ENCODE measurements at regions not wholly inside any gene's neighbourhood (a gene's known extent, or its start where the extent isn't known, plus 50 kb on each side); places are given as distances from the start of the nearest gene placed in this dataset.

DNA sequence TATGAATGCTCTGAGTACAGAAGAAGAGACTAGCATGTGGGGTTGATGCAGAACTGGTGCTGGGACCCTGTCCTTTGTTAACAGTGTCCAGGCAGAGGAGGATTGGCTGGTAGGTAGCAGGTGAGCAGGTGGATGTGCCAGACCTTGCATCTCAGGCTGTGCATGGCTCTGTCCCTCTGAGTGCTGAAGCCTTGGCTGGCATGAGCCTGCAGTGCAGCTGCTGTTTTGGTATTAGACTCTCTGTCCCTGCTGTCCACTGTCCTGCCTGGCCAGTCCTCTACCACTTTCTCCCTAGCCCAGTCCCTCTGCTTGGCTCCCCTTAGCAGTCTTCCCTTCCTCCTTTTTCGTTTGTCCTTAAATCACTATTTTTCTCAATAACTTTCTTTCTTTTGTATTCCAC is 213.6 kb upstream of the ZBED5 start:
- no peak for ATAC-seq
- H3K9me3 Mint-ChIP-seq, result no peaks in the 10 kb centered on the region
- no peaks in the 10 kb centered on the region for H3K36me3 Mint-ChIP-seq (ENCODE audit: insufficient read depth)
- H3K27me3 Mint-ChIP-seq (ENCODE audit: low read depth), result no peaks in the 10 kb centered on the region
- no peak for DNase-seq
- no peak overlapping the region for H3K4me3 Mint-ChIP-seq
- H3K4me1 Mint-ChIP-seq (ENCODE audit: low read depth), result peaks cover 7% of the 10 kb centered on the region

DNA sequence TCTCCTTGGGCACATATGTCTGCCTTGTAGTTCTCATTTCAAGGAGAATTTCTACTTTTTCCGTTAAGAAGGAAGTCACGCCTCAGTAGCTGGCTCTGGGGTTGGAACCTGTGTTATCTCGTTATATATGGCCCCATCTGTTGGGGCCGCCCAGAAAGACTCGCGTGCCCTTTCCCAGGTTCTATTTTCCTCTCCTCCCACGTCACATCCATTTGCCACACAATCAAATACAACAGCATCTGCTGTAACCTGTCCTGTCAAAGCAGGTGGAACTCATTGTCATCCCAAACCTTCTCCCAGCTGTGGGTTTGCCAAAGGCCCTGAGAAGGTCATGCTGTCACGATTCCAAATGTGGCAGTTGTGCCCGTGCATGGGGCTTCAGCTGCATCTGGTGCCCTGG is 213.1 kb upstream of the ZBED5 start:
- Mint-ChIP-seq H3K4me3 (no peak overlapping the region), H3K36me3 (ENCODE audit: insufficient read depth) (no peaks in the 10 kb centered on the region), H3K4me1 (ENCODE audit: low read depth) (peaks cover 5% of the 10 kb centered on the region), H3K27me3 (ENCODE audit: low read depth) (no peaks in the 10 kb centered on the region), H3K9me3 (no peaks in the 10 kb centered on the region)
- ATAC-seq (no peak), DNase-seq (no peak)

DNA sequence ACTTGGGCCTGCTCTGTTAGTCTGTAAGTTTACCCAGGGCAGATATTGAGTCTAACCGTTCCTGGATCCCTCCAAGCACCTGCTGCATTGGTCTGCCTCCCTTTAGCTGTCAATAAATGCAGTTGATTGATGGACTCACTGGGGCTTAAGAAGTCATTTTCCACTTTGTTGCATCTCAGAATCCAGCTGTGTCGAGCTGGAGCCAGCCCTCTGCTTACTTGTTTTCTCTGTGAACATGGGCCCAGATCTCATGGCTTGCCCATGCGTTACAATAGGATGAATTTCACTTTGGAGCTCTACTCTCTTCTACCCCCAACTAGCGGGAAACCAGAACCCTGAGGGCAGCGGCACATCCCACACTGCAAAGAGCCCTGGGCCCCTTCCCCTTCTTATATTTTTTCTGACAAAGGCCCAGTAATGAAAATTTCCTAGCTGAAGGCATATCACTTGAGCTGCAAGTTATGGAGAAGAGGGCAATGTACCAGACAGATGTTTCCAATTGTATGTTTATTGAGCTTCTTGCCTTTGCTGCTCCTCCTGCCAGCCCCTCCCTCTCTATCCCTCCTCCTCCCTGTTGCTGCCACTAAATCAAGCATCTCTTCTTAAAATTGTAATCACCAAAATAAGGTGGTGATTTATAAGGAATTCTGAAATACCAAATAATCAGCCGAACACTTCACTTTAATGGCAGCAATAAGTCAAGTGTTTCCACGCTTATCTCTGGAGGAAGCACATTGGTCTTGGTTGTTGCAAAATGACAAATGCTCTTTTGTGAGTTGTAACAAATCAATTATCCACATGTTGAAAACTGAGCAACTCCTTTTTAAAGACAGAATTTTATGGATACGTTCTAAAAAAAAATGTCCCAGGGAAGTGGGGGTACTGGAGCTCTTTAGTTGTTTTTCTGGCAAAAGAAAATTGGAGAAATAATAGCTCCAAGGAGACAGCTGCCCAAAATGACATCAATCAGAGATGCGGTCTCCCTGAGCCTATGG is 212.3 kb upstream of the ZBED5 start:
- H3K36me3 Mint-ChIP-seq (ENCODE audit: insufficient read depth), result no peaks in the 10 kb centered on the region
- H3K4me3 Mint-ChIP-seq, result no peak overlapping the region
- peaks cover 4% of the 10 kb centered on the region for H3K4me1 Mint-ChIP-seq (ENCODE audit: low read depth)
- DNase-seq (no peak), ATAC-seq (no peak)
- H3K27me3 Mint-ChIP-seq (ENCODE audit: low read depth), result no peaks in the 10 kb centered on the region
- no peaks in the 10 kb centered on the region for H3K9me3 Mint-ChIP-seq

GRCh38 chr11:11068113-11068512 is 210.3 kb upstream of the ZBED5 start:
- Mint-ChIP-seq H3K36me3 (ENCODE audit: insufficient read depth) (no peaks in the 10 kb centered on the region), H3K27me3 (ENCODE audit: low read depth) (no peaks in the 10 kb centered on the region), H3K9me3 (no peaks in the 10 kb centered on the region), H3K4me3 (no peak overlapping the region), H3K4me1 (ENCODE audit: low read depth) (no peaks in the 10 kb centered on the region)
- ATAC-seq (no peak), DNase-seq (no peak)

DNA sequence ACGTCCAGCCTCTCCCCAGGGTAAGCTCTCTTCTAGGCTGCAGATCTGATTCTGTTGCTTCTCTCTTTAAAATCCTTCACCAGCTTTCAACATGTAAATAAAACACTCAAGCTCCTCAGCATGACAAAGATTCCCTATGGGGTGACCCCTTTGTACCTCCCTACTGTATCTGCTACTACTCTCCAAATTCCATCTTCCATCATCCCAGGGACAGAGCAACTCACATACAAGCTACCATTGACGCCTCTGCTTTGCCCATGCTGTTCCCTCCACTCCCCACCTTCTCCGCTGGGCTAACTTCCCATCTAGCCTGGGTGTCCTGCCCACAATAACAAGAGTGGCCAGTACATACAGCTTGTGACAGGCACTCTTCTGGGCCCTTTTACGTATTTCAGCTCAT is 207.5 kb upstream of the ZBED5 start:
- Mint-ChIP-seq H3K4me1 (ENCODE audit: low read depth) (no peaks in the 10 kb centered on the region), H3K27me3 (ENCODE audit: low read depth) (no peaks in the 10 kb centered on the region), H3K9me3 (no peaks in the 10 kb centered on the region), H3K4me3 (no peak overlapping the region), H3K36me3 (ENCODE audit: insufficient read depth) (no peaks in the 10 kb centered on the region)
- ATAC-seq (no peak), DNase-seq (no peak)

DNA sequence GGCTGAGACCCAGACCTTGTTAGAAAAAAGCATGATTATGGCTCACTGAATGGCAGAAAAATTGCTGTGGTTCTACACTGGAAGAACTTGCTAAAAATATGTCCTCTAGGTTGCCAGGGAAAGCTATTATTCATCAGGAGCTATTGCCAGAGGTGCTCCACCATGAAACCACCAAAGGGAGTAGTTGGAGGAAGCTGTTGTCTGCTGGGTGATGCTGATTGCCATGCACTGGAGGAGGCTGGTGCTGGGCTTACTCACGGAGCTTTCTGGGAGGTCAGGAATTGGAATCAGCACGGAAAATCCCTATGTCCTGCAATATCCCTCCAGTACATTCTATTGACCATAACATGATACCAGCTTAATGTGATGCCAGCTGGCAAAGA is 199.6 kb upstream of the ZBED5 start:
- Mint-ChIP-seq H3K9me3 (peaks cover 29% of the 10 kb centered on the region), H3K4me1 (ENCODE audit: low read depth) (no peaks in the 10 kb centered on the region), H3K4me3 (no peak overlapping the region), H3K27me3 (ENCODE audit: low read depth) (no peaks in the 10 kb centered on the region), H3K36me3 (ENCODE audit: insufficient read depth) (peaks cover 6% of the 10 kb centered on the region)
- DNase-seq, result no peak
- ATAC-seq, result no peak

DNA sequence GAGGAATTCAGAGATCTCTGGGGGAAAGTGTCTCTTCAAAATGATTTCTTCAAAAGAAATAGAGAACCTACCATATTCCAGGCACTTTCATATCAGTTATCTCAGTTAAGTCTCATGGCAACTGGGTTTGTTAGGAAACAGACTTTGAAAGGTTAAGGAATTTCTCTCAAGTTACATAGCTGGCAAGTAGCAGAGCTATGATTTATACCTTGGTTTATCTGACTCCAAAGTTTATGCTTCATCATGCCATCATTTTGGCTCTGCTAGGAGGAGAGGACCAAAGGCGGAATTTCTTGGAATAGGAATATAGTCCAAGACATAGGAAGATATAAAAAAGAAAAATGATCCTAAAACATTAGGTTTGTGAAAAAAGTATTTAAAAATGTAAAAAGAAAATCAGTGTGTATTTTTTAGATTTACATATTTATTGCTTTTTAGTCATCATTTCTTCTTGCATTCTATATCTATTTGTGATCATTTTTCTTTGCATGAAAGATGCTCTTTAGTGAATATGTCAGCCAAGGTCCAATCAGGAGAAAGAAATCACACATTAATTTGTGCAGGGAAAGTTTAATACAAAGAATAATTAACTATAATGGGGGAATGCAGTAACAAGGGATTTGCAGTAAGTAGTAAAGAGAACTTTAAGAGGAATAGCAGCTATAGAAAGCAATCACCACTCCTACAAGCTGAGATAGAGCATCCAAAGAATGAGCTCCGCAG is 199.1 kb upstream of the ZBED5 start:
- Mint-ChIP-seq H3K36me3 (ENCODE audit: insufficient read depth) (peaks cover 6% of the 10 kb centered on the region), H3K27me3 (ENCODE audit: low read depth) (no peaks in the 10 kb centered on the region), H3K4me3 (no peak overlapping the region), H3K9me3 (peaks cover 29% of the 10 kb centered on the region), H3K4me1 (ENCODE audit: low read depth) (no peaks in the 10 kb centered on the region)
- no peak for DNase-seq
- no peak for ATAC-seq

DNA sequence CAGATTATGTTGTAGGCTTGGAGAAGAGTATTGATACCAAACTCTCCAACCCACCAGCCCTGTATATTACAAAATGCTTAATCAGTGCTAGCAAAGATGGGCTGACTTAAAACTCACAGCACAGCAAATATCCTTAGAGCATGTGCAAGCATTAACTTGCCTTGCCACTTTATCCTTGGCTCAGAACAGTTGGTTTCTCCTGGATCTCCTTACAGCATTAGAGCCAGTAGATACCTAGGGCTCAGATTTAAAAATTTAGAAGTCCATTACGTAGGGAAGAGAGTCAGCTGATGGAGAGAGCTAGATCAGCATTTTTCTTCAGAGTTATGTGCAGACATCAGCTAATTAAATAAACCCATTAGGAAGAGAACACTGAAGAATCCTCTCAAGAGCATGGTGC is 198.5 kb upstream of the ZBED5 start:
- Mint-ChIP-seq H3K36me3 (ENCODE audit: insufficient read depth) (peaks cover 6% of the 10 kb centered on the region), H3K9me3 (peaks cover 29% of the 10 kb centered on the region), H3K4me3 (no peak overlapping the region), H3K27me3 (ENCODE audit: low read depth) (no peaks in the 10 kb centered on the region), H3K4me1 (ENCODE audit: low read depth) (no peaks in the 10 kb centered on the region)
- DNase-seq (no peak), ATAC-seq (no peak)

GRCh38 chr11:11047851-11048610 is 190.2 kb upstream of the ZBED5 start:
- no peaks in the 10 kb centered on the region for H3K27me3 Mint-ChIP-seq (ENCODE audit: low read depth)
- H3K9me3 Mint-ChIP-seq, result no peaks in the 10 kb centered on the region
- no peak for DNase-seq
- ATAC-seq, result no peak
- H3K36me3 Mint-ChIP-seq (ENCODE audit: insufficient read depth), result no peaks in the 10 kb centered on the region
- no peaks in the 10 kb centered on the region for H3K4me1 Mint-ChIP-seq (ENCODE audit: low read depth)
- H3K4me3 Mint-ChIP-seq, result no peak overlapping the region

DNA sequence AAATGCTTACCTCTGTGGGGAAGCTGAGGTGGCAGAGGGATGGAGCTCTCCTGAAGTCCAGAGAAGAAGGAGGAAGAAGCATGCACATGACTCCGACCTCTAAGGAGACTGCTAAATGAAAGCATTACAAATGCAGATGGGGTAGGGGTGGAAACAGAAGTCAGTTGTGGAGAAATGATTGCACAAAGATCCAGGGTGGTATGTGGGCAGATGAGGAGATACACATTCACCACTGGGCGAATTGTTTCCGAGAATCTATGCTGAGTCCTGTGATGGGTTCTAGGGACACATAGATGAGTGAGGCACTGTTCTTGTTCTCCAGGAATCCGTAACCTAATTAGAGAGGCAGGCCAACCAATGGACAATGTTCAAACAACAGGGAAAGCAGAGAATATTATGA is 188.9 kb upstream of the ZBED5 start:
- Mint-ChIP-seq H3K4me1 (ENCODE audit: low read depth) (no peaks in the 10 kb centered on the region), H3K9me3 (no peaks in the 10 kb centered on the region), H3K27me3 (ENCODE audit: low read depth) (no peaks in the 10 kb centered on the region), H3K4me3 (no peak overlapping the region), H3K36me3 (ENCODE audit: insufficient read depth) (no peaks in the 10 kb centered on the region)
- ATAC-seq (no peak), DNase-seq (no peak)

DNA sequence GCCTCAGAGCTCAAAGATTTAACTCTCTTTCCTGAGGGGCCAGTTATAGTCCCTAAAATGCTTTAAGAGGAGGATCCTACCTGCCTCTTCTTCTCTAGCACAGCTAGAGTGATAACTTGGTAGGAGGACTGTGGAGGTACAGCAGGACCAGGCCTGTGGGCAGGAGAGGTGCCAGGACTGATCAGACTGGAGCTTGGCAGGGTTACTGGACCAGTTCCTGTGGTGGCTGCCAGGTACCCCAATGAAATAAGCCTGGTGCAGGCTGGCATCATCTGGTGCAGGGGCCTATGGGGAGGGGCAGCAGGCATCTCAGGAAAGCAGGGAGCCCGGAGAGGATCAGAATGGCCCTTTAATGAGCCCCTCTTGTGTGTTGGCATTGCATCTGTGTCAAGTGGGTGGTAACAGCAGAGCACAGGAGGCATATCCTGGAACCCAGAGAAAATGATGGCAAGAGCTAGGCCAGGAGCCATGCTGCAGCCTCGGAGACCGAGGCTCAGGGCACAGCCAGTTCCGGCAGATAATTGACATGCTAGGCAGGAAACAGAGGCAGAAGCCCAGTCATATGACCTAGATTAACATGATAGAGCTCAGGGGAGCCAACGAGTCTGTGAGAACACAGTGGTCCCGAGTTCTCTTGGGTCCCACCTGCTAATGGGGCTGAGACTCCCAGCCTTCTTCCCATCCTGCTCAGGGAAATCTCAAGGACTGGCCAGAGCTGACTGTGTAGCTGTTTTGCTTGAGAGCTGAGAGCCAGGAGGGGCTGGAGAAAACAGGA is 187.5 kb upstream of the ZBED5 start:
- Mint-ChIP-seq H3K27me3 (ENCODE audit: low read depth) (no peaks in the 10 kb centered on the region), H3K4me3 (no peak overlapping the region), H3K4me1 (ENCODE audit: low read depth) (no peaks in the 10 kb centered on the region), H3K9me3 (no peaks in the 10 kb centered on the region), H3K36me3 (ENCODE audit: insufficient read depth) (no peaks in the 10 kb centered on the region)
- ATAC-seq, result no peak
- DNase-seq, result no peak

- Mint-ChIP-seq H3K9me3 (no peaks in the 10 kb centered on the region), H3K4me1 (ENCODE audit: low read depth) (no peaks in the 10 kb centered on the region), H3K4me3 (no peak overlapping the region), H3K36me3 (ENCODE audit: insufficient read depth) (no peaks in the 10 kb centered on the region), H3K27me3 (ENCODE audit: low read depth) (no peaks in the 10 kb centered on the region)
- DNase-seq (no peak), ATAC-seq (no peak)
Measured at GRCh38 chr11:11044137-11044855, 186.4 kb upstream of the ZBED5 start.

- Mint-ChIP-seq H3K9me3 (no peaks in the 10 kb centered on the region), H3K36me3 (ENCODE audit: insufficient read depth) (no peaks in the 10 kb centered on the region), H3K4me1 (ENCODE audit: low read depth) (no peaks in the 10 kb centered on the region), H3K4me3 (no peak overlapping the region), H3K27me3 (ENCODE audit: low read depth) (no peaks in the 10 kb centered on the region)
- no peak for DNase-seq
- ATAC-seq, result no peak
Measured at GRCh38 chr11:11043721-11044120, 185.9 kb upstream of the ZBED5 start.
